HG03442 (cell line): ENCODE measurements at regions not wholly inside any gene's neighbourhood (a gene's known extent, or its start where the extent isn't known, plus 50 kb on each side); places are given as distances from the start of the nearest gene placed in this dataset.
"Not testable (repeated sequence)": the region's sequence is repeated elsewhere in the genome, so short reads cannot be mapped to it uniquely, and the experiment has no call there.

Source experiments
- ATAC-seq: cut with Tn5 transposase; IDR thresholded peaks from one replicate; pipeline ENCODE4 v1.9.1; 2021; ENCODE audit warnings: mild to moderate bottlenecking, moderate library complexity; ENCODE audit not compliant: unreplicated experiment

GRCh38 chr12:131557078-131557709 lies 153.7 kb upstream of the SFSWAP start:
- no peak for ATAC-seq

- ATAC-seq, result no peak
Observed at GRCh38 chr12:131559517-131560516, 151.1 kb upstream of the SFSWAP start.

GRCh38 chr12:131561051-131561450 lies 149.8 kb upstream of the SFSWAP start:
- ATAC-seq, result no peak

- no peak for ATAC-seq
Observed at GRCh38 chr12:131561891-131562684, 148.8 kb upstream of the SFSWAP start.

GRCh38 chr12:131564138-131564727 lies 146.7 kb upstream of the SFSWAP start:
- not testable (repeated sequence) for ATAC-seq

- ATAC-seq, result no peak
Observed at GRCh38 chr12:131564845-131565244, 146.0 kb upstream of the SFSWAP start.

- ATAC-seq, result no peak
Observed at GRCh38 chr12:131565267-131566015, 145.4 kb upstream of the SFSWAP start.

GRCh38 chr12:131568336-131568735 lies 142.6 kb upstream of the SFSWAP start:
- ATAC-seq, result no peak

GRCh38 chr12:131570596-131570995 lies 140.3 kb upstream of the SFSWAP start:
- ATAC-seq, result no peak

- no peak for ATAC-seq
Observed at GRCh38 chr12:131571827-131572226, 139.1 kb upstream of the SFSWAP start.

- ATAC-seq, result no peak
Observed at GRCh38 chr12:131572626-131573025, 138.3 kb upstream of the SFSWAP start.

GRCh38 chr12:131573631-131574394 lies 137.1 kb upstream of the SFSWAP start:
- ATAC-seq, result no peak

GRCh38 chr12:131574395-131574771 lies 136.5 kb upstream of the SFSWAP start:
- ATAC-seq, result no peak

- no peak for ATAC-seq
Observed at GRCh38 chr12:131575371-131575770, 135.5 kb upstream of the SFSWAP start.

- not testable (repeated sequence) for ATAC-seq
Observed at GRCh38 chr12:131576734-131577133, 134.2 kb upstream of the SFSWAP start.

- ATAC-seq, result no peak
Observed at GRCh38 chr12:131577766-131578165, 133.1 kb upstream of the SFSWAP start.

GRCh38 chr12:131578828-131579470 lies 131.9 kb upstream of the SFSWAP start:
- ATAC-seq, result no peak

GRCh38 chr12:131583090-131583712 lies 127.7 kb upstream of the SFSWAP start:
- no peak for ATAC-seq
